ENCODE measurements at regions not wholly inside any gene's neighbourhood (a gene's known extent, or its start where the extent isn't known, plus 50 kb on each side); places are given as distances from the start of the nearest gene placed in this dataset.

DNA sequence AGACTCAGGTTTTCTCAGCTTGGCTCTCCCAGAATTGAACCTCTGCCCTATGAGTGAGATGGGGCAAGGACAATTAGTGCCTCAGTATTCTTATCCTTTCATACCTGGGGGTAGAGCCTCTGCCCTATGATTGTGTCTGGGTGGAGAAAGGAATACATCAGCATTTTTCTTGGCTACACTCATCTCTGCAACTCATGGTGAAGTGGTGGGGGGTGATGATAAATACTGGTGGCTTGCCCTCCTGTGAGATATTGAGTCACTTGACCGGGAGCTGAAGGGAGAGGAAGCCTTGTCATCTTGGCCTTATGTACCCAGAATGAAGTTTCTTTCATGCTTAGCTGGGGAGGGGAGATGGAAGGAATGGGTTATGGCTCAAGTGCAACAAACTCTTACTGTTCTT is 71.3 kb upstream of the ENOX2 start:
- no peaks in the 10 kb centered on the region for H3K4me1 ChIP-seq
- no peak overlapping the region for H3K4me2 ChIP-seq
- H3K27ac ChIP-seq, result no peak overlapping the region
- no peaks in the 10 kb centered on the region for H3K9me3 ChIP-seq
- TF ChIP-seq Cebpa-rat (IDR thresholded peaks at IDR 0.05), result no peak
- H4K20me1 ChIP-seq, result peaks cover 15% of the 10 kb centered on the region; the same call in 1 of the 2 replicates
- H3K36me3 ChIP-seq, result no peaks in the 10 kb centered on the region
- peaks cover 75% of the 10 kb centered on the region for H3K27me3 ChIP-seq
- H3K9ac ChIP-seq, result no peak overlapping the region
- H3K4me3 ChIP-seq, result no peak overlapping the region

DNA sequence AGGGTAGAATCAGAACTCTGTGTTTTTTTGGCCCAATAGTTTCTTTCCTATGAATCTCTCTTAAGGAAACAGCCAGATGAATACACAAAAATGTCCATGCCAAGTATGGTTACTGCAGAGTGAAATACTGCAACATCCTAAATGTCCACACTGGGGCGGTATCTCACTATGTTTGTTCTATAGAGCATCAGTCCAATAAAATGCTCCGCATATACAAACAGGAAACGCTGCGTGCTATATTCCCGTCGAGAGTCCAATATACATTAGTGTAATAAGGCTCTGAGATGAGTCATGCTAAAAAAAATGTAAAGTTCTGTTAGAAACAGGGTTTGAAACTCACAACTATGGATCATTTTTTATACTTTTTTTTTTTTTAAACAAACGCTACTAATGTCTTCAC is 72.9 kb upstream of the ENOX2 start:
- Histone ChIP-seq H3K27me3 (peaks cover 79% of the 10 kb centered on the region), H3K4me1 (no peaks in the 10 kb centered on the region), H3K9ac (no peak overlapping the region), H3K27ac (no peak overlapping the region), H3K9me3 (no peaks in the 10 kb centered on the region), H4K20me1 (peaks cover 15% of the 10 kb centered on the region; the same call in 1 of the 2 replicates), H3K4me2 (no peak overlapping the region), H3K4me3 (no peak overlapping the region), H3K36me3 (no peaks in the 10 kb centered on the region)
- TF ChIP-seq Cebpa-rat (IDR thresholded peaks at IDR 0.05), result no peak

DNA sequence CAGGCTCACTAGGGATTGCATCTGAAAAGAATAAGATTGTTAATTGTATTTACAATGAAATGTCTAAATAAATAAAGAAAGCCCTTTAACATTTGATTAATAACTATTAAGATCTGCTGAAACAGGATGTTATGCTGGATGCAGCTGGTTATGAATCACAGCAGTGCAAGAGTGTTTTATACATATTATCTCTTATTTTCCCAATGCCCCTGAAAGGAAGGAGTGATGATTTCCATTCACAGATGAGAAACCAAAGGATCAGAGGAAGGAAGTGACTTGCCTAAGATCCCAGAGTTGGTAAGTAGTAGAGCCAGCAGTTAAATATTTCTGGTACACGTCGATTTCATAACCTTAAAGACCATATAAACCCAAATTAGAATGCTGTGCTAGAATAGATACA is 76.3 kb upstream of the ARHGAP36 start:
- no peaks in the 10 kb centered on the region for H3K36me3 ChIP-seq
- H3K4me1 ChIP-seq, result no peaks in the 10 kb centered on the region
- no peak overlapping the region for H3K4me3 ChIP-seq
- no peak overlapping the region for H3K27ac ChIP-seq
- peaks cover 19% of the 10 kb centered on the region; the same call in 1 of the 2 replicates for H4K20me1 ChIP-seq
- TF ChIP-seq Cebpa-rat (IDR thresholded peaks at IDR 0.05), result no peak
- H3K4me2 ChIP-seq, result no peak overlapping the region
- H3K27me3 ChIP-seq, result peaks cover 86% of the 10 kb centered on the region
- no peak overlapping the region for H3K9ac ChIP-seq
- no peaks in the 10 kb centered on the region for H3K9me3 ChIP-seq

GRCh38 chrX:130984782-130985181 is 73.4 kb upstream of the ARHGAP36 start:
- Histone ChIP-seq H3K4me3 (no peak overlapping the region), H3K36me3 (no peaks in the 10 kb centered on the region), H3K27ac (no peak overlapping the region), H3K4me2 (no peak overlapping the region), H3K4me1 (no peaks in the 10 kb centered on the region), H3K9me3 (no peaks in the 10 kb centered on the region), H3K9ac (no peak overlapping the region), H3K27me3 (peaks cover 85% of the 10 kb centered on the region), H4K20me1 (peaks cover 8% of the 10 kb centered on the region; the same call in 1 of the 2 replicates)
- TF ChIP-seq Cebpa-rat (IDR thresholded peaks at IDR 0.05), result no peak

DNA sequence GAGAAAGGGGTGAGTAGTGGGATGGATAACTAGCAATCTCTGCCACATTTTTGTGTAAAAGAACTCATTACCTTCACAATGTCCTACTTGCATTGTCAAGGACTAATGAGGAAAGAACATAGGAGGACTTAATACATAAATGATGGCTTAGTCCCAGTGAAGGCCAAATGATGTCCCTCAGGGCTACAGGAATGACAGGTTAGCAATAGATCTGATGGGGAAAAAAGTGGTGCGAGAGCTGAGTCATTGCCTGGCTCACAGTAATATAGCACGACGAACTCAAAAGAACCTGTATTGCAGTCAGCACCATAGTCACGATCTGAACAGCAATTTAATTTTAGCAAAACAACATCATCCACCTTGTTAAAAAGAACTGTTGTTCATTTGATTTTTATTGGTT is 70.9 kb upstream of the ARHGAP36 start:
- Histone ChIP-seq H4K20me1 (peaks cover 15% of the 10 kb centered on the region; the same call in 1 of the 2 replicates), H3K36me3 (no peaks in the 10 kb centered on the region), H3K4me3 (no peak overlapping the region), H3K27ac (no peak overlapping the region), H3K27me3 (peaks cover 77% of the 10 kb centered on the region), H3K9me3 (no peaks in the 10 kb centered on the region), H3K4me1 (no peaks in the 10 kb centered on the region), H3K9ac (no peak overlapping the region), H3K4me2 (no peak overlapping the region)
- no peak for TF ChIP-seq Cebpa-rat (IDR thresholded peaks at IDR 0.05)

DNA sequence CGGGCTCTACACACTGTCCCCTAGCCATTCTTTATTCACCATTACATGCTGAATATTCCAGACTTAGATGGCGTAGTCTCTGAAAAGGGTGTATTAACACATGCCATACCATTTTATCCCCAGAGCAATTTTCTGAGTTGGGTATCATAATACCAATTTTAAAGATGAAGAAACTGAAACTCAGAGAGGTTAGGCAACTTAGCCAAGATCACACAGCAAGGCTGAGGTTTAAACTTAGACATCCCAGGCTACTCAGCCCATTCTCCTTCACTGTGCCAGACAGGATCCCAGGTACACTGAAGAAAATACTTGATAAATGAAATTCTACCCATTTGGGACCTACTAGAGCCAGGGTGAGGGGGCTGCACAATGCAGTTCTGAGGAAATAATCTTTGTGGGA is 67.4 kb upstream of the ARHGAP36 start:
- peaks cover 75% of the 10 kb centered on the region for H3K27me3 ChIP-seq

GRCh38 chrX:130994671-130995070 is 63.5 kb upstream of the ARHGAP36 start:
- no peak overlapping the region for H3K4me2 ChIP-seq
- H3K9me3 ChIP-seq, result no peaks in the 10 kb centered on the region
- H3K4me1 ChIP-seq, result no peaks in the 10 kb centered on the region
- TF ChIP-seq Cebpa-rat (IDR thresholded peaks at IDR 0.05), result no peak
- no peak overlapping the region for H3K9ac ChIP-seq
- peaks cover 7% of the 10 kb centered on the region; the same call in 1 of the 2 replicates for H4K20me1 ChIP-seq
- H3K36me3 ChIP-seq, result no peaks in the 10 kb centered on the region
- no peak overlapping the region for H3K27ac ChIP-seq
- H3K4me3 ChIP-seq, result no peak overlapping the region
- peaks cover 83% of the 10 kb centered on the region for H3K27me3 ChIP-seq

More for the DNA sequence above, 67.4 kb upstream of the ARHGAP36 start:
- Histone ChIP-seq H3K27ac (no peak overlapping the region), H3K4me1 (no peaks in the 10 kb centered on the region), H3K9ac (no peak overlapping the region), H3K4me3 (no peak overlapping the region), H3K9me3 (no peaks in the 10 kb centered on the region), H3K4me2 (no peak overlapping the region), H3K36me3 (no peaks in the 10 kb centered on the region), H4K20me1 (peaks cover 7% of the 10 kb centered on the region; the same call in 1 of the 2 replicates)
- TF ChIP-seq Cebpa-rat (IDR thresholded peaks at IDR 0.05), result no peak

DNA sequence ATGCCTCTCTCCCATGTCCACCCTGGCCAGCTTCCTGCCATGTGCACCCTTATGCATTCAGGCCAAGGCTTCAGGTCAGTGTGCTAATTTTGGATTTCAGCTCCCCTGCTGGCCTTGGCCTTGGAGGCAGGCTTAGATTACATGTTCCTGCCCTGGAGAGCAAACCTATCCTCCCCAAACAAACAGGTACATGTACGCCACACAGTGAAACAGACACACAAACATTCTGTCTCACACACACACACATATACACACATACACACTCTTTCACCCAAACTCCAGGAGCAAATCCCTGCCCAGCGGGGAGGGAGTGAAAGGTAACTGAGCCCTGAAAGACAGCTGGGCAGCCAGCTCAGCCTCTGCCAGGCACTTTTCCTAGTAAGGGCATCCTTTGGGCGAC is 62.7 kb upstream of the ARHGAP36 start:
- H3K4me2 ChIP-seq, result no peak overlapping the region
- H3K9ac ChIP-seq, result no peak overlapping the region
- no peak overlapping the region for H3K4me3 ChIP-seq
- no peaks in the 10 kb centered on the region for H3K4me1 ChIP-seq
- H3K27ac ChIP-seq, result no peak overlapping the region
- H3K9me3 ChIP-seq, result no peaks in the 10 kb centered on the region
- no peaks in the 10 kb centered on the region for H3K36me3 ChIP-seq
- peaks cover 90% of the 10 kb centered on the region for H3K27me3 ChIP-seq
- peaks cover 7% of the 10 kb centered on the region; the same call in 1 of the 2 replicates for H4K20me1 ChIP-seq
- TF ChIP-seq Cebpa-rat (IDR thresholded peaks at IDR 0.05), result no peak

- Histone ChIP-seq H3K4me3 (no peak overlapping the region), H4K20me1 (no peaks in the 10 kb centered on the region; the same call in 1 of the 2 replicates), H3K9me3 (no peaks in the 10 kb centered on the region), H3K4me2 (no peak overlapping the region), H3K36me3 (no peaks in the 10 kb centered on the region), H3K27ac (no peak overlapping the region), H3K4me1 (no peaks in the 10 kb centered on the region), H3K27me3 (peaks cover 83% of the 10 kb centered on the region), H3K9ac (no peak overlapping the region)
- TF ChIP-seq Cebpa-rat (IDR thresholded peaks at IDR 0.05), result no peak
Observed at GRCh38 chrX:130997314-130997713, 60.8 kb upstream of the ARHGAP36 start.

- H3K27ac ChIP-seq, result no peak overlapping the region
- no peak overlapping the region for H3K4me3 ChIP-seq
Observed at GRCh38 chrX:130999360-130999759, 58.8 kb upstream of the ARHGAP36 start.

More at GRCh38 chrX:130999360-130999759, 58.8 kb upstream of the ARHGAP36 start:
- H3K4me1 ChIP-seq, result no peaks in the 10 kb centered on the region
- no peak overlapping the region for H3K4me2 ChIP-seq
- H3K36me3 ChIP-seq, result no peaks in the 10 kb centered on the region
- peaks cover 6% of the 10 kb centered on the region; the same call in 1 of the 2 replicates for H3K9me3 ChIP-seq
- peaks cover 72% of the 10 kb centered on the region for H3K27me3 ChIP-seq
- H3K9ac ChIP-seq, result no peak overlapping the region
- no peaks in the 10 kb centered on the region; the same call in 1 of the 2 replicates for H4K20me1 ChIP-seq
- TF ChIP-seq Cebpa-rat (IDR thresholded peaks at IDR 0.05), result no peak
